ENCODE measurements at regions not wholly inside any gene's neighbourhood (a gene's known extent, or its start where the extent isn't known, plus 50 kb on each side); places are given as distances from the start of the nearest gene placed in this dataset.

DNA sequence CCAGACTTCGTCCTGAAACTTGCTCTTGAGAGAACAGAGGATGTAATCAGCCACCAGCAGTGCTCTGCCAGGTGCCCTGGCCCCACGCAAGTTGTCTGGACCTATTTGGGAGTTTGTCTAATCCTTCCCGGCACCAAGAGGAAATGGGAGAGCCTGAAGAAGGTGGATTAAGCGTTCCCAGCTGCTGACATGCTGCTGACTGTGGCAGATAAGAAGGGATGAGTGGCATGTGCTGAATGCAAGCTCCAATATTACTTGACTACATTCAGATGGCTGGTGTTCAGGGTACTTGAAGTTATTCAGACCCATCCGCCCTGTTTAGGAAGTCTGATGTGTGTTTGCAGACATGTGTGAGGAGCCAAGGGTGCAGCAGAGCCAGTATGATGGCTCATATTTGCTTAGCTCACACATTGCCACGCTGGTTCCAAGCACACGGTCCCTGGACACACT, 440.6 kb upstream of the CCDC196 start:
- TF ChIP-seq, protein P1, sequence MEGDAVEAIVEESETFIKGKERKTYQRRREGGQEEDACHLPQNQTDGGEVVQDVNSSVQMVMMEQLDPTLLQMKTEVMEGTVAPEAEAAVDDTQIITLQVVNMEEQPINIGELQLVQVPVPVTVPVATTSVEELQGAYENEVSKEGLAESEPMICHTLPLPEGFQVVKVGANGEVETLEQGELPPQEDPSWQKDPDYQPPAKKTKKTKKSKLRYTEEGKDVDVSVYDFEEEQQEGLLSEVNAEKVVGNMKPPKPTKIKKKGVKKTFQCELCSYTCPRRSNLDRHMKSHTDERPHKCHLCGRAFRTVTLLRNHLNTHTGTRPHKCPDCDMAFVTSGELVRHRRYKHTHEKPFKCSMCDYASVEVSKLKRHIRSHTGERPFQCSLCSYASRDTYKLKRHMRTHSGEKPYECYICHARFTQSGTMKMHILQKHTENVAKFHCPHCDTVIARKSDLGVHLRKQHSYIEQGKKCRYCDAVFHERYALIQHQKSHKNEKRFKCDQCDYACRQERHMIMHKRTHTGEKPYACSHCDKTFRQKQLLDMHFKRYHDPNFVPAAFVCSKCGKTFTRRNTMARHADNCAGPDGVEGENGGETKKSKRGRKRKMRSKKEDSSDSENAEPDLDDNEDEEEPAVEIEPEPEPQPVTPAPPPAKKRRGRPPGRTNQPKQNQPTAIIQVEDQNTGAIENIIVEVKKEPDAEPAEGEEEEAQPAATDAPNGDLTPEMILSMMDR (IDR thresholded peaks at IDR 0.05; ENCODE audit: low read length): no peak
- TF ChIP-seq EZH2phosphoT487 (IDR thresholded peaks at IDR 0.05; ENCODE audit: low read length): no peak
